Gastroesophageal sphincter (tissue), 4 donors: ENCODE measurements at regions not wholly inside any gene's neighbourhood (a gene's known extent, or its start where the extent isn't known, plus 50 kb on each side); places are given as distances from the start of the nearest gene placed in this dataset.

ENCODE experiments used
- ATAC-seq: fragments of 150-250 bp; one replicate; pipeline ENCODE4 v1.9.1; 2016; ENCODE audit warnings: mild to moderate bottlenecking, moderate library complexity
- H3K27ac ChIP-seq, 4 donors: fragments of 200-600 bp; sonication (generic) in 3 of 4; 1 replicate in 3 of 4; 2 replicates in 1 of 4; pipeline ENCODE4 v1.5.1; 2016 to 2019
- H3K27me3 ChIP-seq: fragments of 200-600 bp; sonication (generic); one replicate; pipeline ENCODE4 v1.5.1; 2019
- H3K36me3 ChIP-seq, 2 donors: fragments of 200-600 bp; sonication (generic); one replicate each; pipeline ENCODE4 v1.5.1; 2019; ENCODE audit warnings: control low read depth in 1 of 2
- H3K4me1 ChIP-seq, 3 donors: fragments of 200-600 bp; sonication (generic); 1 replicate in 2 of 3; 2 replicates in 1 of 3; pipeline ENCODE4 v1.5.1; 2016 to 2019; ENCODE audit warnings: control low read depth in 2 of 3
- H3K4me3 ChIP-seq, 2 donors: fragments of 200-600 bp; sonication (generic); one replicate each; pipeline ENCODE4 v1.5.1; 2019; ENCODE audit warnings: mild to moderate bottlenecking in 1 of 2, moderate library complexity in 1 of 2
- H3K9me3 ChIP-seq, 3 donors: fragments of 200-600 bp; sonication (generic); one replicate each; pipeline ENCODE4 v1.5.1; 2017 to 2019; ENCODE audit warnings: control low read depth in 2 of 3
- CTCF ChIP-seq, 4 experiments: fragments of 200-600 bp in 2 of 4; fragments of 450-650 bp in 2 of 4; sonication (generic) in 1 of 4; IDR thresholded peaks; one replicate each; pipeline ENCODE4 v1.5.1; 2017 to 2019; ENCODE audit warnings: antibody characterized with exemption in 4 of 4, mild to moderate bottlenecking in 2 of 4, moderate library complexity in 2 of 4
- EP300 ChIP-seq: sonication (generic); formaldehyde crosslinking; IDR thresholded peaks from one replicate; pipeline ENCODE4 v1.6.1; 2017; ENCODE audit warnings: antibody characterized with exemption, mild to moderate bottlenecking
- POLR2A ChIP-seq, 2 donors: fragments of 450-650 bp; IDR thresholded peaks; one replicate each; pipeline ENCODE4 v1.6.1; 2017; ENCODE audit warnings: antibody characterized with exemption in 2 of 2, mild to moderate bottlenecking in 2 of 2, moderate library complexity in 1 of 2
- POLR2AphosphoS5 ChIP-seq: sonication (generic); formaldehyde crosslinking; IDR thresholded peaks from one replicate; pipeline ENCODE4 v1.6.1; 2017; ENCODE audit warnings: antibody characterized with exemption
- WGBS, 2 donors: methylation state at CpG; one replicate each; pipeline ENCODE4 v1.1.5; 2018; ENCODE audit warnings: low coverage in 1 of 2; 5-methylcytosine and 5-hydroxymethylcytosine counted together

GRCh38 chr1:195530961-195531360 lies 1077.3 kb downstream of the KCNT2 start:
- no peak for ATAC-seq
- no peak overlapping the region for H3K4me3 ChIP-seq
- no peak overlapping the region for H3K27ac ChIP-seq
- no peaks in the 10 kb centered on the region for H3K9me3 ChIP-seq
- 64 to 76% methylated on average over 2 of the region's 2 CpGs for WGBS, 2 donors
- TF ChIP-seq POLR2AphosphoS5 (no peak), EP300 (no peak), CTCF (IDR thresholded peaks at IDR 0.05) (no peak), POLR2A (IDR thresholded peaks at IDR 0.05) (no peak)
- H3K36me3 ChIP-seq, result no peaks in the 10 kb centered on the region
- no peaks in the 10 kb centered on the region for H3K4me1 ChIP-seq
- H3K27me3 ChIP-seq, result no peaks in the 10 kb centered on the region

GRCh38 chr1:195529881-195530280 lies 1078.4 kb downstream of the KCNT2 start:
- Histone ChIP-seq H3K36me3 (no peaks in the 10 kb centered on the region), H3K4me1 (no peaks in the 10 kb centered on the region)

GRCh38 chr1:195520757-195521156 lies 1087.5 kb downstream of the KCNT2 start:
- WGBS, 2 donors, result 82 to 91% methylated on average over 2 to 3 of the region's 3 CpGs
- no peak for ATAC-seq

More at GRCh38 chr1:195529881-195530280, 1078.4 kb downstream of the KCNT2 start:
- WGBS, 2 donors, result 85 to 100% methylated on average over 1 of the region's 1 CpG
- TF ChIP-seq POLR2AphosphoS5 (no peak), POLR2A (IDR thresholded peaks at IDR 0.05) (no peak), EP300 (no peak), CTCF (IDR thresholded peaks at IDR 0.05) (no peak)
- Histone ChIP-seq H3K27me3 (no peaks in the 10 kb centered on the region), H3K27ac (no peak overlapping the region), H3K4me3 (no peak overlapping the region), H3K9me3 (no peaks in the 10 kb centered on the region)
- no peak for ATAC-seq

GRCh38 chr1:195516036-195516435 lies 1092.2 kb downstream of the KCNT2 start:
- TF ChIP-seq EP300 (no peak), CTCF (IDR thresholded peaks at IDR 0.05) (no peak), POLR2A (IDR thresholded peaks at IDR 0.05) (no peak), POLR2AphosphoS5 (no peak)
- ATAC-seq, result no peak
- Histone ChIP-seq H3K27me3 (no peaks in the 10 kb centered on the region), H3K4me1 (no peaks in the 10 kb centered on the region), H3K36me3 (no peaks in the 10 kb centered on the region), H3K9me3 (no peaks in the 10 kb centered on the region), H3K27ac (no peak overlapping the region), H3K4me3 (no peak overlapping the region)

More at GRCh38 chr1:195520757-195521156, 1087.5 kb downstream of the KCNT2 start:
- Histone ChIP-seq H3K36me3 (no peaks in the 10 kb centered on the region), H3K9me3 (no peaks in the 10 kb centered on the region), H3K4me3 (no peak overlapping the region), H3K4me1 (no peaks in the 10 kb centered on the region), H3K27me3 (no peaks in the 10 kb centered on the region), H3K27ac (no peak overlapping the region)
- TF ChIP-seq POLR2A (IDR thresholded peaks at IDR 0.05), result no peak
- no peak for TF ChIP-seq EP300
- TF ChIP-seq POLR2AphosphoS5, result no peak
- no peak for TF ChIP-seq CTCF (IDR thresholded peaks at IDR 0.05)

GRCh38 chr1:195511501-195511900 lies 1096.7 kb downstream of the KCNT2 start:
- TF ChIP-seq POLR2AphosphoS5 (no peak), EP300 (no peak), POLR2A (IDR thresholded peaks at IDR 0.05) (no peak), CTCF (IDR thresholded peaks at IDR 0.05) (no peak)
- H3K4me1 ChIP-seq, result no peaks in the 10 kb centered on the region
- no peaks in the 10 kb centered on the region for H3K36me3 ChIP-seq
- H3K9me3 ChIP-seq, result no peaks in the 10 kb centered on the region
- 60 to 80% methylated on average over 1 of the region's 1 CpG for WGBS, 2 donors
- ATAC-seq, result no peak
- H3K27me3 ChIP-seq, result no peaks in the 10 kb centered on the region
- H3K27ac ChIP-seq, result no peak overlapping the region
- no peak overlapping the region for H3K4me3 ChIP-seq
